ENCODE measurements at regions not wholly inside any gene's neighbourhood (a gene's known extent, or its start where the extent isn't known, plus 50 kb on each side); places are given as distances from the start of the nearest gene placed in this dataset.

GRCh38 chr4:141409556-141409955 lies 188.9 kb downstream of the ZNF330 start:
- H3K4me3 Mint-ChIP-seq: no peak overlapping the region
- no peaks in the 10 kb centered on the region for H3K4me1 Mint-ChIP-seq
- H3K27me3 ChIP-seq (ENCODE audit: control insufficient read depth, insufficient read depth, low read length): no peaks in the 10 kb centered on the region
- no peak for ATAC-seq (ENCODE audit: low read depth in 2 of 2)
- H3K27ac ChIP-seq (ENCODE audit: insufficient read depth, low read length, poor library complexity, severe bottlenecking): no peak overlapping the region
- H3K9me3 ChIP-seq (ENCODE audit: control insufficient read depth in 2 of 2, low read length in 2 of 2): no peaks in the 10 kb centered on the region
- no peaks in the 10 kb centered on the region for H3K36me3 Mint-ChIP-seq
- peaks cover 8% of the 10 kb centered on the region for H3K27me3 Mint-ChIP-seq
- no peak for DNase-seq
- H3K36me3 ChIP-seq (ENCODE audit: control insufficient read depth, insufficient read depth, low read length): no peaks in the 10 kb centered on the region
- H3K4me1 ChIP-seq (ENCODE audit: control insufficient read depth, insufficient read depth, low read length, poor library complexity, severe bottlenecking): no peaks in the 10 kb centered on the region
- H3K27ac Mint-ChIP-seq: no peak overlapping the region
- peaks cover 0 to 1% (median 0%) of the 10 kb centered on the region in 7 donors for H3K9me3 Mint-ChIP-seq
- no peak overlapping the region for H3K4me3 ChIP-seq (ENCODE audit: low read depth, low read length)

- Histone ChIP-seq H3K4me1 (ENCODE audit: control insufficient read depth, insufficient read depth, low read length, poor library complexity, severe bottlenecking) (no peaks in the 10 kb centered on the region), H3K9me3 (ENCODE audit: control insufficient read depth in 2 of 2, low read length in 2 of 2) (no peaks in the 10 kb centered on the region), H3K36me3 (ENCODE audit: control insufficient read depth, insufficient read depth, low read length) (no peaks in the 10 kb centered on the region), H3K27ac (ENCODE audit: insufficient read depth, low read length, poor library complexity, severe bottlenecking) (no peak overlapping the region), H3K27me3 (ENCODE audit: control insufficient read depth, insufficient read depth, low read length) (no peaks in the 10 kb centered on the region), H3K4me3 (ENCODE audit: low read depth, low read length) (no peak overlapping the region)
- H3K9me3 Mint-ChIP-seq: peaks cover 0 to 1% (median 0%) of the 10 kb centered on the region in 7 donors
- no peaks in the 10 kb centered on the region for H3K4me1 Mint-ChIP-seq
- ATAC-seq (ENCODE audit: low read depth in 2 of 2): no peak
- H3K4me3 Mint-ChIP-seq: no peak overlapping the region
- H3K27me3 Mint-ChIP-seq: peaks cover 8% of the 10 kb centered on the region
- H3K27ac Mint-ChIP-seq: no peak overlapping the region
- no peaks in the 10 kb centered on the region for H3K36me3 Mint-ChIP-seq
- DNase-seq: no peak
These were observed 190.1 kb downstream of the ZNF330 start for GRCh38 chr4:141410839-141411238.

GRCh38 chr4:141411936-141412335 lies 191.2 kb downstream of the ZNF330 start:
- Mint-ChIP-seq H3K27me3 (peaks cover 8% of the 10 kb centered on the region), H3K4me1 (no peaks in the 10 kb centered on the region), H3K9me3 (peaks cover 0 to 1% (median 0%) of the 10 kb centered on the region in 7 donors), H3K4me3 (no peak overlapping the region), H3K27ac (no peak overlapping the region), H3K36me3 (no peaks in the 10 kb centered on the region)
- no peaks in the 10 kb centered on the region for H3K4me1 ChIP-seq (ENCODE audit: control insufficient read depth, insufficient read depth, low read length, poor library complexity, severe bottlenecking)
- H3K27ac ChIP-seq (ENCODE audit: insufficient read depth, low read length, poor library complexity, severe bottlenecking): no peak overlapping the region
- H3K4me3 ChIP-seq (ENCODE audit: low read depth, low read length): no peak overlapping the region
- H3K27me3 ChIP-seq (ENCODE audit: control insufficient read depth, insufficient read depth, low read length): no peaks in the 10 kb centered on the region
- no peaks in the 10 kb centered on the region for H3K36me3 ChIP-seq (ENCODE audit: control insufficient read depth, insufficient read depth, low read length)
- no peaks in the 10 kb centered on the region for H3K9me3 ChIP-seq (ENCODE audit: control insufficient read depth in 2 of 2, low read length in 2 of 2)
- ATAC-seq (ENCODE audit: low read depth in 2 of 2) (no peak), DNase-seq (no peak)

DNA sequence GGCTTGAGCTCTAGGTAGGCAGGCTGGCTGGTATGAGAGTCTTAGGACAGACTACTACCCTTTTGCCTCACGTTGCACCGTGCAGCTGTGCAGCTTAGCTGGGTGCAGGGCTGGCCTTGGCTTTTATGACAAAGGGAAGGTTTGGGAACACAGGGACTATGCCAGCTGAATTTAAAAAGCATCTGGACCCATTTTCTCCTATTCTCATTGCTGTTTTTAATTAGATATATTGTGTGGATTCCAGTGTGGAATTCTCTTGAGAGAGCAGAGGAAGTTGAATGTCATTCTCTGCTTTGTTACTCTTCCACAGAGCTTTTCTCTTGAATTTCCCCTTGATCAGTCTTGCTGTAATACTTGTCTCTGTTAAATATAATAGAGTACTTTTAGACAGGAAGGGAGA lies 192.7 kb downstream of the ZNF330 start:
- H3K36me3 ChIP-seq (ENCODE audit: control insufficient read depth, insufficient read depth, low read length): no peaks in the 10 kb centered on the region
- no peak overlapping the region for H3K27ac Mint-ChIP-seq

GRCh38 chr4:141415651-141416050 lies 195.0 kb downstream of the ZNF330 start:
- Histone ChIP-seq H3K27ac (ENCODE audit: insufficient read depth, low read length, poor library complexity, severe bottlenecking) (no peak overlapping the region), H3K27me3 (ENCODE audit: control insufficient read depth, insufficient read depth, low read length) (no peaks in the 10 kb centered on the region), H3K4me1 (ENCODE audit: control insufficient read depth, insufficient read depth, low read length, poor library complexity, severe bottlenecking) (no peaks in the 10 kb centered on the region), H3K9me3 (ENCODE audit: control insufficient read depth in 2 of 2, low read length in 2 of 2) (no peaks in the 10 kb centered on the region), H3K4me3 (ENCODE audit: low read depth, low read length) (no peak overlapping the region), H3K36me3 (ENCODE audit: control insufficient read depth, insufficient read depth, low read length) (no peaks in the 10 kb centered on the region)
- Mint-ChIP-seq H3K4me1 (no peaks in the 10 kb centered on the region), H3K4me3 (no peak overlapping the region), H3K27ac (no peak overlapping the region), H3K27me3 (peaks cover 4% of the 10 kb centered on the region), H3K9me3 (peaks cover 0 to 2% (median 0%) of the 10 kb centered on the region in 7 donors), H3K36me3 (no peaks in the 10 kb centered on the region)
- no peak for ATAC-seq (ENCODE audit: low read depth in 2 of 2)
- no peak for DNase-seq

More for the DNA sequence above, 192.7 kb downstream of the ZNF330 start:
- Histone ChIP-seq H3K27me3 (ENCODE audit: control insufficient read depth, insufficient read depth, low read length) (no peaks in the 10 kb centered on the region), H3K4me1 (ENCODE audit: control insufficient read depth, insufficient read depth, low read length, poor library complexity, severe bottlenecking) (no peaks in the 10 kb centered on the region), H3K4me3 (ENCODE audit: low read depth, low read length) (no peak overlapping the region), H3K27ac (ENCODE audit: insufficient read depth, low read length, poor library complexity, severe bottlenecking) (no peak overlapping the region), H3K9me3 (ENCODE audit: control insufficient read depth in 2 of 2, low read length in 2 of 2) (no peaks in the 10 kb centered on the region)
- Mint-ChIP-seq H3K36me3 (no peaks in the 10 kb centered on the region), H3K4me1 (no peaks in the 10 kb centered on the region), H3K9me3 (peaks cover 0 to 2% (median 0%) of the 10 kb centered on the region in 7 donors), H3K27me3 (peaks cover 8% of the 10 kb centered on the region), H3K4me3 (no peak overlapping the region)
- no peak for DNase-seq
- ATAC-seq (ENCODE audit: low read depth in 2 of 2): no peak

- H3K4me3 ChIP-seq (ENCODE audit: low read depth, low read length): no peak overlapping the region
- no peak for ATAC-seq (ENCODE audit: low read depth in 2 of 2)
- no peak overlapping the region for H3K4me3 Mint-ChIP-seq
These were observed 195.5 kb downstream of the ZNF330 start for GRCh38 chr4:141416219-141416618.

GRCh38 chr4:141416677-141417363 lies 196.1 kb downstream of the ZNF330 start:
- Histone ChIP-seq H3K4me3 (ENCODE audit: low read depth, low read length) (no peak overlapping the region), H3K27me3 (ENCODE audit: control insufficient read depth, insufficient read depth, low read length) (no peaks in the 10 kb centered on the region), H3K9me3 (ENCODE audit: control insufficient read depth in 2 of 2, low read length in 2 of 2) (no peaks in the 10 kb centered on the region), H3K36me3 (ENCODE audit: control insufficient read depth, insufficient read depth, low read length) (no peaks in the 10 kb centered on the region), H3K4me1 (ENCODE audit: control insufficient read depth, insufficient read depth, low read length, poor library complexity, severe bottlenecking) (no peaks in the 10 kb centered on the region), H3K27ac (ENCODE audit: insufficient read depth, low read length, poor library complexity, severe bottlenecking) (no peak overlapping the region)
- DNase-seq (no peak), ATAC-seq (ENCODE audit: low read depth in 2 of 2) (no peak)
- Mint-ChIP-seq H3K4me3 (no peak overlapping the region), H3K27ac (no peak overlapping the region), H3K27me3 (peaks cover 4% of the 10 kb centered on the region), H3K9me3 (peaks cover 0 to 2% (median 0%) of the 10 kb centered on the region in 7 donors), H3K36me3 (no peaks in the 10 kb centered on the region), H3K4me1 (no peaks in the 10 kb centered on the region)

More at GRCh38 chr4:141416219-141416618, 195.5 kb downstream of the ZNF330 start:
- H3K4me1 Mint-ChIP-seq: no peaks in the 10 kb centered on the region
- H3K9me3 Mint-ChIP-seq: peaks cover 0 to 3% (median 0%) of the 10 kb centered on the region in 7 donors
- no peaks in the 10 kb centered on the region for H3K36me3 ChIP-seq (ENCODE audit: control insufficient read depth, insufficient read depth, low read length)
- H3K9me3 ChIP-seq (ENCODE audit: control insufficient read depth in 2 of 2, low read length in 2 of 2): no peaks in the 10 kb centered on the region
- no peak overlapping the region for H3K27ac Mint-ChIP-seq
- H3K4me1 ChIP-seq (ENCODE audit: control insufficient read depth, insufficient read depth, low read length, poor library complexity, severe bottlenecking): no peaks in the 10 kb centered on the region
- H3K36me3 Mint-ChIP-seq: no peaks in the 10 kb centered on the region
- H3K27me3 Mint-ChIP-seq: peaks cover 4% of the 10 kb centered on the region
- H3K27ac ChIP-seq (ENCODE audit: insufficient read depth, low read length, poor library complexity, severe bottlenecking): no peak overlapping the region
- no peak for DNase-seq
- no peaks in the 10 kb centered on the region for H3K27me3 ChIP-seq (ENCODE audit: control insufficient read depth, insufficient read depth, low read length)

DNA sequence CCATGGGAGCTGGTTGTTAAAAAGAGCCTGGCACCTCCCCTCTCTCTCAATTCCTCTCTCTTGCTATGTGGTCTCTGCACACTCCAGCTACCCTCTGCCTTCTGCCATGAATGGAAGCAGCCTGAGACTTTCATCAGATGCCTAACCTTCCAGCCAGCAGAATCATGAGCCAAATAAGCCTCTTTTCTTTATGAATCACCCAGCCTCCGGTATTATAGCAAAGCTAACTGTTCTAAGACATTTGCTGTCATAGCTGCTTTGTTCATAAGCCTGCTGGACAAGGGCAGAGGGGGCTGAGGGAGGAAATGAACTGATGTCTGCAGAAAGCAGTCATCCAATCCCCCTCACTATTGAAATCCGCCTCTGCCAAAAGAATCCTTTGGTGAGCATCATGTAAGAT lies 196.7 kb downstream of the ZNF330 start:
- Histone ChIP-seq H3K27ac (ENCODE audit: insufficient read depth, low read length, poor library complexity, severe bottlenecking) (no peak overlapping the region), H3K4me3 (ENCODE audit: low read depth, low read length) (no peak overlapping the region), H3K36me3 (ENCODE audit: control insufficient read depth, insufficient read depth, low read length) (no peaks in the 10 kb centered on the region), H3K27me3 (ENCODE audit: control insufficient read depth, insufficient read depth, low read length) (no peaks in the 10 kb centered on the region), H3K9me3 (ENCODE audit: control insufficient read depth in 2 of 2, low read length in 2 of 2) (no peaks in the 10 kb centered on the region), H3K4me1 (ENCODE audit: control insufficient read depth, insufficient read depth, low read length, poor library complexity, severe bottlenecking) (no peaks in the 10 kb centered on the region)
- H3K27ac Mint-ChIP-seq: no peak overlapping the region
- H3K27me3 Mint-ChIP-seq: peaks cover 4% of the 10 kb centered on the region
- no peaks in the 10 kb centered on the region for H3K36me3 Mint-ChIP-seq
- DNase-seq (no peak), ATAC-seq (ENCODE audit: low read depth in 2 of 2) (no peak)
- H3K4me1 Mint-ChIP-seq: no peaks in the 10 kb centered on the region
- H3K4me3 Mint-ChIP-seq: no peak overlapping the region
- peaks cover 0 to 2% (median 0%) of the 10 kb centered on the region in 7 donors for H3K9me3 Mint-ChIP-seq

All from CD4-positive, CD25-positive, alpha-beta regulatory T cell (primary cell).